HepG2 (cell line): ENCODE measurements at regions not wholly inside any gene's neighbourhood (a gene's known extent, or its start where the extent isn't known, plus 50 kb on each side); places are given as distances from the start of the nearest gene placed in this dataset.

Experiments used
- CTCF ChIP-seq: sonication (generic); formaldehyde crosslinking; IDR thresholded peaks from 2 replicates; pipeline ENCODE4 v1.5.0; 2020; ENCODE audit warnings: mild to moderate bottlenecking, missing genetic modification reagents, moderate library complexity
- EZH2 ChIP-seq: conservative IDR thresholded peaks from 2 replicates; pipeline ENCODE4 v1.6.1; 2012; ENCODE audit warnings: mild to moderate bottlenecking, low read depth, low read length, moderate library complexity
- MED1 ChIP-seq: sonication (generic); formaldehyde crosslinking; IDR thresholded peaks from 2 replicates; pipeline ENCODE4 v1.4.0; 2020; ENCODE audit warnings: missing genetic modification reagents
- ZMYM4 ChIP-seq: sonication (generic); formaldehyde crosslinking; IDR thresholded peaks from 2 replicates; pipeline ENCODE4 v1.8.1; 2023; ENCODE audit warnings: mild to moderate bottlenecking, missing genetic modification reagents
- ZNF224 ChIP-seq: sonication (generic); formaldehyde crosslinking; IDR thresholded peaks from 2 replicates; pipeline ENCODE4 v1.5.0; 2020; ENCODE audit warnings: mild to moderate bottlenecking, missing genetic modification reagents
- ZNF441 ChIP-seq: sonication (generic); formaldehyde crosslinking; IDR thresholded peaks from 2 replicates; pipeline ENCODE4 v1.7.0; 2021; ENCODE audit warnings: missing genetic modification reagents, borderline replicate concordance

- TF ChIP-seq ZNF224 (CRISPR knock-in tag) (no peak), ZNF441 (CRISPR knock-in tag) (no peak), CTCF (no peak), MED1 (CRISPR knock-in tag) (no peak), ZMYM4 (no peak), EZH2 (no peak)
These were observed 143.3 kb downstream of the RRAGC start for GRCh38 chr1:38716229-38716628.
